Lower lobe of right lung (tissue), 2 donors: ENCODE measurements at regions not wholly inside any gene's neighbourhood (a gene's known extent, or its start where the extent isn't known, plus 50 kb on each side); places are given as distances from the start of the nearest gene placed in this dataset.

Experiments used
- ATAC-seq, 2 donors: fragments of 200-7000 bp; cut with Tn5 transposase; one replicate each; pipeline ENCODE4 v1.9.1; 2020 to 2022; ENCODE audit warnings: mild to moderate bottlenecking in 2 of 2, moderate library complexity in 2 of 2
- DNase-seq: peaks from one replicate; pipeline ENCODE4 v3.0.0-alpha.2; 2020
- H3K27ac ChIP-seq: fragments of 200-600 bp; one replicate; pipeline ENCODE4 v1.8.0; 2022
- H3K27me3 ChIP-seq: fragments of 200-600 bp; one replicate; pipeline ENCODE4 v1.8.0; 2022; ENCODE audit warnings: low read depth
- H3K36me3 ChIP-seq: fragments of 200-600 bp; one replicate; pipeline ENCODE4 v1.8.0; 2022; ENCODE audit warnings: mild to moderate bottlenecking
- H3K4me1 ChIP-seq: fragments of 200-600 bp; one replicate; pipeline ENCODE4 v1.8.0; 2022
- H3K4me3 ChIP-seq: fragments of 200-600 bp; one replicate; pipeline ENCODE4 v1.8.0; 2022; ENCODE audit warnings: mild to moderate bottlenecking
- H3K9me3 ChIP-seq: fragments of 200-600 bp; one replicate; pipeline ENCODE4 v1.8.0; 2022
- intact Hi-C: fragments of 100-400 bp; cut with DNase I; formaldehyde crosslinking; loops from one replicate; pipeline ENCODE4 v1.11.0; 2022
- TF ChIP-seq, protein P1 (sequence below): fragments of 200-600 bp; IDR thresholded peaks from one replicate; pipeline ENCODE4 v1.8.0; 2022; ENCODE audit warnings: antibody characterized with exemption, mild to moderate bottlenecking
- donor health status: DM: no; HTN: yes; CAD: no; lungs with severe emphysema.

DNA sequence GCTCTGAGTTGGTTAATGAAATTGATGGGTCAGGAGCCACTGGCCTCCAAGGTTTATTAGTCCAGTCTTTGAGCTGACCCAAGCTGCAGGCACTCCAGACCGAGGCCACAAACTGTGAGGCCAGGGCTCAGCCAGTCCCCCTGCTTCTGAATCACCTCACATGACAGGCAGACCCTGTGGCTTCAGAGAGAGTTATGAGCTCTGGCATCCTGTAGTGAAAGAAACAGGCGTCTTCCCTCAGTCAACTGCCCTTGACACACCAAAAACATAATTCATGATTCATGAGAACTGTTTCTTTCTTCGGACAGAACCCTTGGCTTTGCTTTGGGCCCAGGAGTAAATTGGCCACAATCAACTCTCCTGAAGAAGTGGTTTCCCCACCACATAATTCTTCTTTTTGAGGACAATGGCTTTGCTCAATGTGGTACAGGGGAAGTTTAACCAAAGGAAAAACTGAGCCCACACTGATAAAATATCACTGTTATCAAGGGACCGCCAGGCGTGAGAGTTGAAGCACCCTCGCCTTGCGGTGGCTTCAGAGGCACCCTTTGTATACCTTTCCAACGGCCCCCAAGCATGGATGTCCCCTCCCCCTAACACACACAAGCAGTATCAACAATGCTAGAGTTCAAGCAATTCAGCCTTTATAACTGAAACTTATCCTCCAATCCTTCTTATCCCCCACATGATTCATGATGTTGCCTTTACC is 226.9 kb downstream of the CYRIA start:
- no peak overlapping the region for H3K27ac ChIP-seq
- H3K27me3 ChIP-seq: no peaks in the 10 kb centered on the region
- TF ChIP-seq, protein P1, sequence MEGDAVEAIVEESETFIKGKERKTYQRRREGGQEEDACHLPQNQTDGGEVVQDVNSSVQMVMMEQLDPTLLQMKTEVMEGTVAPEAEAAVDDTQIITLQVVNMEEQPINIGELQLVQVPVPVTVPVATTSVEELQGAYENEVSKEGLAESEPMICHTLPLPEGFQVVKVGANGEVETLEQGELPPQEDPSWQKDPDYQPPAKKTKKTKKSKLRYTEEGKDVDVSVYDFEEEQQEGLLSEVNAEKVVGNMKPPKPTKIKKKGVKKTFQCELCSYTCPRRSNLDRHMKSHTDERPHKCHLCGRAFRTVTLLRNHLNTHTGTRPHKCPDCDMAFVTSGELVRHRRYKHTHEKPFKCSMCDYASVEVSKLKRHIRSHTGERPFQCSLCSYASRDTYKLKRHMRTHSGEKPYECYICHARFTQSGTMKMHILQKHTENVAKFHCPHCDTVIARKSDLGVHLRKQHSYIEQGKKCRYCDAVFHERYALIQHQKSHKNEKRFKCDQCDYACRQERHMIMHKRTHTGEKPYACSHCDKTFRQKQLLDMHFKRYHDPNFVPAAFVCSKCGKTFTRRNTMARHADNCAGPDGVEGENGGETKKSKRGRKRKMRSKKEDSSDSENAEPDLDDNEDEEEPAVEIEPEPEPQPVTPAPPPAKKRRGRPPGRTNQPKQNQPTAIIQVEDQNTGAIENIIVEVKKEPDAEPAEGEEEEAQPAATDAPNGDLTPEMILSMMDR: no peak
- no peaks in the 10 kb centered on the region for H3K9me3 ChIP-seq
- H3K4me3 ChIP-seq: no peak overlapping the region
- H3K36me3 ChIP-seq: no peaks in the 10 kb centered on the region
- no peaks in the 10 kb centered on the region for H3K4me1 ChIP-seq
- ATAC-seq: no peak
- intact Hi-C loops: no loop called here
- DNase-seq: no peak

DNA sequence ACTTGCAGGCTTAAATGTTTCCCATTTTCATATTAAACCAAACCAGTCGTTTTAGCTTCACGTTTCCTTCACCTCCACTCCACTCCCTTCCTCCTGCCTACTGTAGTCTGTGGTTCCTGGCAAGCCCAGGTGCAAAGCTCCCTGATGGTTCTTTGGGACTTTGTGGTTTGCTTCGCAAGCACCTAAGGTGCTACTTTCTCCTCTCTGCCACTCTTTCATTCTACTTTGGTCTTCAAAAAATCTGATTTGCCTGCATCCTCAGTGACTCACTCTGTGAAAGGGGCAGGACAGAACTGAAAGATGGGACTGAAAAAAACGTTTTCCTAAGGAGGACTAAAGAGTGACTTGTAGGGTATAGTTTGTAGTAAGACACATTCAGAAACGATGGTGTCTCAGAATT is 228.4 kb downstream of the CYRIA start:
- Histone ChIP-seq H3K4me3 (no peak overlapping the region), H3K27ac (no peak overlapping the region), H3K4me1 (no peaks in the 10 kb centered on the region), H3K27me3 (no peaks in the 10 kb centered on the region), H3K36me3 (no peaks in the 10 kb centered on the region), H3K9me3 (no peaks in the 10 kb centered on the region)
- DNase-seq (no peak), ATAC-seq (no peak)
- TF ChIP-seq, protein P1: no peak
- intact Hi-C loops: no loop called here

DNA sequence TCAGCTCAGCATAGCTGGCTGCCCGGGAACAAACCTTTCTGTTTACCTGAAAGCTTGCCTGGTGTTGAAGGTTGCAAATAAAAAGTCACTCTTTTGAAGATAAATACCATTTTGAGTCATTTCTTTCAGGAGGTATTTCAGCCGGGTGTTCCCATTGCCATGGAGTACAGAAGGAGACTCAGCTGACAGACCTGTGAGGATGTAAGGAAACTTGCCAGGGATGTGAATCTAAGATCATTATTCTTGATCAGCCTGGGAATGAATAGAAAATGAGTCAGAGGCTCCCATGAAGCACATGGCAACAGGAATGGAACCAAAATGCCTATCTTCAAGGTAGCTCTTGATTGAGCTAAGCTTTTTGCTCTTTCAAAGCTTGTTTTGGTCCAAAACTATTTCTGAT is 231.2 kb downstream of the CYRIA start:
- no peak overlapping the region for H3K27ac ChIP-seq
- DNase-seq (no peak), ATAC-seq (no peak)
- no peak overlapping the region for H3K4me3 ChIP-seq
- H3K9me3 ChIP-seq: no peaks in the 10 kb centered on the region
- TF ChIP-seq, protein P1: no peak
- H3K36me3 ChIP-seq: no peaks in the 10 kb centered on the region
- H3K4me1 ChIP-seq: peaks cover 5% of the 10 kb centered on the region
- intact Hi-C loops: no loop called here
- no peaks in the 10 kb centered on the region for H3K27me3 ChIP-seq

DNA sequence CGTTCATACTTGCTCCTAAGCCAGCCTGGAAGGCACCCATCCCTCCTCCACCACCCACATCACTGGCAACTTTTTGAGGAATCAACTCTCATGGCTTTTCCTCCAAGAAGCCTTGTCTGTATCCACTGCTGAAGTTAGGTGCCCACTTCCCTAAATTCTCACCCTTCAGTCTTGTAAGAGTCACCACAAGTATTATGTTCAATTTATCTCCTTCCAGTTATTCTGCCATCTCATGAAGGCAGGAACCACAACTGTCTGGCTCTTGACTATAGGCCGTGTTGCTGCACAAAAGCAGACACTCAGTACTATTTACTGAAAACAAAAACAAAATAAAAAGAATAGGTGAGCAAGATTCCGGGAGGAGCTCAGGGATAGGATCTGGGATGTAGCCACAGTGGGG is 234.8 kb downstream of the CYRIA start:
- Histone ChIP-seq H3K27ac (no peak overlapping the region), H3K4me1 (peaks cover 6% of the 10 kb centered on the region), H3K4me3 (no peak overlapping the region), H3K9me3 (no peaks in the 10 kb centered on the region), H3K27me3 (no peaks in the 10 kb centered on the region), H3K36me3 (no peaks in the 10 kb centered on the region)
- DNase-seq (no peak), ATAC-seq (no peak)
- intact Hi-C loops: no loop called here
- TF ChIP-seq, protein P1: no peak

- H3K4me3 ChIP-seq: no peak overlapping the region
- TF ChIP-seq, protein P1: no peak
- ATAC-seq (no peak), DNase-seq (no peak)
- H3K4me1 ChIP-seq: peaks cover 9% of the 10 kb centered on the region
- no peaks in the 10 kb centered on the region for H3K27me3 ChIP-seq
- H3K9me3 ChIP-seq: no peaks in the 10 kb centered on the region
- no peaks in the 10 kb centered on the region for H3K36me3 ChIP-seq
- intact Hi-C loops: no loop called here
- no peak overlapping the region for H3K27ac ChIP-seq
Measured at GRCh38 chr2:16429431-16430145, 236.0 kb downstream of the CYRIA start.
